Keratinocyte (primary cell): ENCODE measurements at regions not wholly inside any gene's neighbourhood (a gene's known extent, or its start where the extent isn't known, plus 50 kb on each side); places are given as distances from the start of the nearest gene placed in this dataset.

ENCODE experiments used
- DNase-seq: peaks from one replicate; pipeline ENCODE4 v3.0.0-alpha.2; 2011; ENCODE audit warnings: low read depth, missing footprints, low spot score
- FAIRE-seq: peaks from 2 replicates; lab custom pipeline; 2011; peaks lifted over from hg19 to GRCh38; lab: Jason Lieb, UNC
- H2AFZ ChIP-seq: 2 replicates; pipeline ENCODE4 v1.6.0; 2012; ENCODE audit warnings: low read length, control low read depth, inconsistent platforms; ENCODE audit not compliant: control insufficient read depth
- H3K27ac ChIP-seq: 2 replicates; pipeline ENCODE4 v1.5.1; 2011; ENCODE audit warnings: low read length; ENCODE audit not compliant: control insufficient read depth, insufficient read depth
- H3K27me3 ChIP-seq: 3 replicates; pipeline ENCODE4 v1.6.0; 2011; ENCODE audit warnings: low read length; ENCODE audit not compliant: control insufficient read depth, insufficient read depth; ENCODE audit errors: extremely low read depth
- H3K36me3 ChIP-seq, 2 experiments: 2 replicates in 1 of 2; 3 replicates in 1 of 2; pipeline ENCODE4 v1.5.1; 2011; ENCODE audit warnings: low read length in 2 of 2, mild to moderate bottlenecking in 1 of 2; ENCODE audit not compliant: control insufficient read depth in 2 of 2, insufficient read depth in 2 of 2; ENCODE audit errors: extremely low read depth in 1 of 2
- H3K4me1 ChIP-seq: 3 replicates; pipeline ENCODE4 v1.5.1; 2011; ENCODE audit warnings: low read length; ENCODE audit not compliant: control insufficient read depth, insufficient read depth; ENCODE audit errors: extremely low read depth
- H3K4me2 ChIP-seq: 3 replicates; pipeline ENCODE4 v1.6.0; 2011; ENCODE audit warnings: low read depth, low read length; ENCODE audit not compliant: control insufficient read depth, insufficient read depth; ENCODE audit errors: extremely low read depth
- H3K4me3 ChIP-seq, 3 experiments: fragments of 200-600 bp in 1 of 3; sonication (generic) in 1 of 3; 2 replicates in 2 of 3; 3 replicates in 1 of 3; pipeline ENCODE4 v1.5.1; 2011 to 2016; ENCODE audit warnings: low read length in 3 of 3, mild to moderate bottlenecking in 3 of 3, control low read depth in 2 of 3, inconsistent platforms in 1 of 3, low read depth in 1 of 3, mixed read lengths in 1 of 3, mixed run types in 1 of 3, moderate library complexity in 1 of 3; ENCODE audit not compliant: control insufficient read depth in 2 of 3, insufficient read depth in 2 of 3; ENCODE audit errors: extremely low read depth in 1 of 3
- H3K79me2 ChIP-seq: 2 replicates; pipeline ENCODE4 v1.6.0; 2012; ENCODE audit warnings: low read length; ENCODE audit not compliant: control insufficient read depth, insufficient read depth
- H3K9ac ChIP-seq: 3 replicates; pipeline ENCODE4 v1.6.0; 2011; ENCODE audit warnings: low read length; ENCODE audit not compliant: control insufficient read depth, insufficient read depth; ENCODE audit errors: extremely low read depth
- H3K9me1 ChIP-seq: 3 replicates; pipeline ENCODE4 v1.6.0; 2011; ENCODE audit warnings: low read length; ENCODE audit not compliant: control insufficient read depth, insufficient read depth; ENCODE audit errors: extremely low read depth
- H3K9me3 ChIP-seq: 2 replicates; pipeline ENCODE4 v1.5.1; 2012; ENCODE audit warnings: low read depth, low read length; ENCODE audit not compliant: control insufficient read depth
- H4K20me1 ChIP-seq: 3 replicates; pipeline ENCODE4 v1.6.0; 2011; ENCODE audit warnings: low read length; ENCODE audit not compliant: control insufficient read depth, insufficient read depth; ENCODE audit errors: extremely low read depth
- EZH2 ChIP-seq: IDR thresholded peaks from one replicate; pipeline ENCODE4 v1.6.1; 2012; ENCODE audit warnings: inconsistent platforms, mild to moderate bottlenecking, low read length, moderate library complexity
- dilution Hi-C: fragments of 300-500 bp; cut with MboI; formaldehyde crosslinking; loops from one replicate; pipeline ENCODE4 v1.7.0; 2020; ENCODE audit warnings: low sequenced_read_pairs; ENCODE audit not compliant: extremely low pct_ligation_motif_present
- TF ChIP-seq, protein P1 (sequence below), 3 experiments: IDR thresholded peaks in 1 of 3; conservative IDR thresholded peaks in 1 of 3; optimal IDR thresholded peaks in 1 of 3; 2 replicates in 2 of 3; 3 replicates in 1 of 3; pipeline versions ENCODE3 to v1.5.1; 2011; ENCODE audit warnings: low read length in 3 of 3, mild to moderate bottlenecking in 3 of 3, moderate library complexity in 2 of 3, control low read depth in 1 of 3, inconsistent platforms in 1 of 3; ENCODE audit not compliant: insufficient read depth in 2 of 3; ENCODE audit errors: extremely low read depth in 1 of 3

DNA sequence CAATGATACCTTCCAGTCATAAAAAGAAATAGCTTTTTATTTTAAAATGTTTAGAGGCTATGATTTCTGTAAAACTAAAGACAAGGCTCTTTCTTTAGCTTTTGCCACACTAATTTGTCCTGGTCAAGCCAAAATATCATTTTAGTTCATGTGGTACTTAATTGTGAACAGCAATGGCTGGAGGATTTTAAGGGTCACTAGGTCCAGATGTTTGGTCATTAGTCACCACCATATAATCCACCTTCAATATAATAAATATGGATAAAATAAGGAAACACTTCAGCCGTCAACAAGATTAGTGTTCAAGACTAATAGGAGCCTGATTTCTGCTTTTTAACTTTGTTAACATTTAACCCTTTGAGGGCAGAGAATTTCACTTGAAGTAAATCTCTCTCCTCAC lies 50.0 kb upstream of the HGF start:
- no peak for TF ChIP-seq EZH2
- TF ChIP-seq, protein P1, sequence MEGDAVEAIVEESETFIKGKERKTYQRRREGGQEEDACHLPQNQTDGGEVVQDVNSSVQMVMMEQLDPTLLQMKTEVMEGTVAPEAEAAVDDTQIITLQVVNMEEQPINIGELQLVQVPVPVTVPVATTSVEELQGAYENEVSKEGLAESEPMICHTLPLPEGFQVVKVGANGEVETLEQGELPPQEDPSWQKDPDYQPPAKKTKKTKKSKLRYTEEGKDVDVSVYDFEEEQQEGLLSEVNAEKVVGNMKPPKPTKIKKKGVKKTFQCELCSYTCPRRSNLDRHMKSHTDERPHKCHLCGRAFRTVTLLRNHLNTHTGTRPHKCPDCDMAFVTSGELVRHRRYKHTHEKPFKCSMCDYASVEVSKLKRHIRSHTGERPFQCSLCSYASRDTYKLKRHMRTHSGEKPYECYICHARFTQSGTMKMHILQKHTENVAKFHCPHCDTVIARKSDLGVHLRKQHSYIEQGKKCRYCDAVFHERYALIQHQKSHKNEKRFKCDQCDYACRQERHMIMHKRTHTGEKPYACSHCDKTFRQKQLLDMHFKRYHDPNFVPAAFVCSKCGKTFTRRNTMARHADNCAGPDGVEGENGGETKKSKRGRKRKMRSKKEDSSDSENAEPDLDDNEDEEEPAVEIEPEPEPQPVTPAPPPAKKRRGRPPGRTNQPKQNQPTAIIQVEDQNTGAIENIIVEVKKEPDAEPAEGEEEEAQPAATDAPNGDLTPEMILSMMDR (optimal IDR thresholded peaks at IDR 0.05 in 1 of 3, IDR thresholded peaks at IDR 0.05 in 1 of 3, conservative IDR thresholded peaks at IDR 0.05 in 1 of 3; ENCODE audit: extremely low read depth in 1 of 3, insufficient read depth in 2 of 3, low read length in 3 of 3) = no peak
- Histone ChIP-seq H3K4me1 (no peaks in the 10 kb centered on the region), H3K4me3 (no peak overlapping the region), H3K27me3 (no peaks in the 10 kb centered on the region), H3K9me1 (no peaks in the 10 kb centered on the region), H3K36me3 (no peaks in the 10 kb centered on the region), H3K9ac (no peak overlapping the region), H3K4me2 (no peak overlapping the region), H2AFZ (no peak overlapping the region), H3K79me2 (no peaks in the 10 kb centered on the region), H4K20me1 (no peaks in the 10 kb centered on the region), H3K27ac (no peak overlapping the region), H3K9me3 (no peaks in the 10 kb centered on the region)
- dilution Hi-C loops = no loop called here
- DNase-seq = no peak
- FAIRE-seq = no peak
